Endothelial cell of umbilical vein (primary cell): ENCODE measurements at regions not wholly inside any gene's neighbourhood (a gene's known extent, or its start where the extent isn't known, plus 50 kb on each side); places are given as distances from the start of the nearest gene placed in this dataset.

Experiments used
- BruUV-seq: library from RNA; stranded (reverse); fragments of 400-500 nt; replicated peaks from 2 replicates; lab custom pipeline; 2021; lab: Mats Ljungman, UMichigan
- CTCF ChIA-PET: fragments of 300-600, 350-600 bp; sonication (Branson Sonifier 250); formaldehyde crosslinking; loops from one replicate; lab custom pipeline; 2021; ENCODE audit warnings: antibody characterized with exemption, inconsistent platforms; lab: Charles Lee
- POLR2A ChIA-PET: fragments of 300-600, 350-600 bp; sonication (Branson Sonifier 250); formaldehyde crosslinking; loops from one replicate; lab custom pipeline; 2021; ENCODE audit warnings: antibody characterized with exemption, inconsistent platforms; lab: Charles Lee
- DNase-seq: peaks from one replicate; pipeline ENCODE4 v3.0.0-alpha.2; 2011; ENCODE audit warnings: low read depth, low spot score
- FAIRE-seq: peaks from 2 replicates; lab custom pipeline; 2011; peaks lifted over from hg19 to GRCh38; lab: Jason Lieb, UNC
- H2AFZ ChIP-seq: 2 replicates; pipeline ENCODE4 v1.6.0; 2012; ENCODE audit warnings: low read depth, low read length, control low read depth, inconsistent platforms
- H3K27ac ChIP-seq: 2 replicates; pipeline ENCODE4 v1.5.1; 2011; ENCODE audit warnings: low read depth, mild to moderate bottlenecking, control low read depth, low read length, moderate library complexity; ENCODE audit not compliant: insufficient read depth
- H3K27me3 ChIP-seq, 2 experiments: 2 replicates each; pipeline versions ENCODE4 v1.6.0 to v1.6.1; 2011; ENCODE audit warnings: low read length in 2 of 2, mixed read lengths in 1 of 2; ENCODE audit not compliant: control insufficient read depth in 2 of 2, insufficient read depth in 2 of 2
- H3K36me3 ChIP-seq, 2 experiments: 2 replicates in 1 of 2; 3 replicates in 1 of 2; pipeline ENCODE4 v1.5.1; 2011; ENCODE audit warnings: low read length in 2 of 2, mild to moderate bottlenecking in 1 of 2, moderate library complexity in 1 of 2; ENCODE audit not compliant: control insufficient read depth in 2 of 2, insufficient read depth in 2 of 2; ENCODE audit errors: extremely low read depth in 1 of 2
- H3K4me1 ChIP-seq: 3 replicates; pipeline ENCODE4 v1.5.1; 2011; ENCODE audit warnings: mild to moderate bottlenecking, low read length; ENCODE audit not compliant: control insufficient read depth, insufficient read depth; ENCODE audit errors: extremely low read depth
- H3K4me2 ChIP-seq: 2 replicates; pipeline ENCODE4 v1.6.1; 2011; ENCODE audit warnings: low read length, control low read depth, mixed read lengths; ENCODE audit not compliant: insufficient read depth
- H3K4me3 ChIP-seq, 3 experiments: fragments of 200-600 bp in 1 of 3; sonication (generic), shearing (Covaris generic) in 1 of 3; replicated peaks in 1 of 3; 2 replicates each; pipeline ENCODE4 v1.5.1; 2011 to 2016; ENCODE audit warnings: control low read depth in 3 of 3, low read length in 3 of 3, mild to moderate bottlenecking in 2 of 3, inconsistent platforms in 1 of 3, low read depth in 1 of 3, moderate library complexity in 1 of 3; ENCODE audit not compliant: insufficient read depth in 1 of 3
- H3K79me2 ChIP-seq: 2 replicates; pipeline ENCODE4 v1.6.0; 2012; ENCODE audit warnings: low read length, inconsistent platforms; ENCODE audit not compliant: control insufficient read depth, insufficient read depth
- H3K9ac ChIP-seq: replicated peaks from 2 replicates; pipeline ENCODE3; 2011; ENCODE audit warnings: low read length, control low read depth; ENCODE audit not compliant: insufficient read depth; ENCODE audit errors: extremely low read depth
- H3K9me1 ChIP-seq: replicated peaks from 3 replicates; pipeline ENCODE4 v1.6.0; 2011; ENCODE audit warnings: mild to moderate bottlenecking, low read length; ENCODE audit not compliant: control insufficient read depth, insufficient read depth; ENCODE audit errors: extremely low read depth
- H3K9me3 ChIP-seq: replicated peaks from 2 replicates; pipeline ENCODE4 v1.5.1; 2012; ENCODE audit warnings: low read length, inconsistent platforms; ENCODE audit not compliant: control insufficient read depth, insufficient read depth
- H4K20me1 ChIP-seq: replicated peaks from 2 replicates; pipeline ENCODE3; 2011; ENCODE audit warnings: mild to moderate bottlenecking, low read length; ENCODE audit not compliant: control insufficient read depth, insufficient read depth; ENCODE audit errors: extremely low read depth
- CTCF ChIP-seq, 2 donors: IDR thresholded peaks; 1 replicate in 1 of 2; 2 replicates in 1 of 2; pipeline ENCODE4 v1.5.1; 2011; ENCODE audit warnings: low read length in 2 of 2, mild to moderate bottlenecking in 2 of 2, moderate library complexity in 2 of 2, control low read depth in 1 of 2, inconsistent platforms in 1 of 2, low read depth in 1 of 2; ENCODE audit not compliant: insufficient read depth in 1 of 2; ENCODE audit errors: extremely low read depth in 1 of 2
- EZH2 ChIP-seq: IDR thresholded peaks from 2 replicates; pipeline ENCODE4 v1.6.1; 2012; ENCODE audit warnings: borderline replicate concordance, low read depth, mild to moderate bottlenecking, moderate library complexity, low read length, inconsistent platforms; ENCODE audit not compliant: severe bottlenecking
- FOS ChIP-seq: IDR thresholded peaks from 2 replicates; pipeline ENCODE4 v1.6.1; 2011; ENCODE audit warnings: mild to moderate bottlenecking, low read length, moderate library complexity, borderline replicate concordance; ENCODE audit not compliant: insufficient read depth
- GATA2 ChIP-seq: IDR thresholded peaks from 2 replicates; pipeline ENCODE4 v1.7.0; 2011; ENCODE audit warnings: low read depth, mild to moderate bottlenecking, moderate library complexity, mixed read lengths, low read length; ENCODE audit not compliant: insufficient read length, insufficient read depth
- JUN ChIP-seq: IDR thresholded peaks from 2 replicates; pipeline ENCODE4 v1.6.1; 2011; ENCODE audit warnings: borderline replicate concordance, low read depth; ENCODE audit not compliant: insufficient read length, insufficient read depth
- MYC ChIP-seq: IDR thresholded peaks from one replicate; pipeline ENCODE4 v1.6.1; 2011; ENCODE audit warnings: mild to moderate bottlenecking, low read depth, low read length
- POLR2A ChIP-seq: IDR thresholded peaks from 2 replicates; pipeline ENCODE4 v1.6.1; 2012; ENCODE audit warnings: low read depth, mild to moderate bottlenecking, control low read depth, low read length
- POLR2AphosphoS5 ChIP-seq: IDR thresholded peaks from 2 replicates; pipeline ENCODE4 v1.6.1; 2012; ENCODE audit warnings: low read depth, mild to moderate bottlenecking, control low read depth, low read length, moderate library complexity; ENCODE audit not compliant: insufficient read depth
- dilution Hi-C: fragments of 300-500 bp; cut with MboI; formaldehyde crosslinking; loops from one replicate; pipeline ENCODE4 v1.15.0; 2019; ENCODE audit warnings: low sequenced_read_pairs; ENCODE audit not compliant: extremely low pct_ligation_motif_present
- intact Hi-C: fragments of 100-400 bp; cut with micrococcal nuclease; formaldehyde crosslinking; loops from one replicate; pipeline ENCODE4 v1.10.0; 2022
- TF ChIP-seq, protein P1 (sequence below): IDR thresholded peaks from 2 replicates; pipeline ENCODE4 v1.6.1; 2011; ENCODE audit not compliant: insufficient read depth, insufficient read length

- Histone ChIP-seq H3K27me3 (no peaks in the 10 kb centered on the region), H2AFZ (no peak overlapping the region), H3K79me2 (no peaks in the 10 kb centered on the region), H3K27ac (peak overlapping the region; percentile 6), H3K9ac (no peak overlapping the region), H4K20me1 (no peaks in the 10 kb centered on the region), H3K4me2 (no peak overlapping the region), H3K4me1 (peaks cover 33% of the 10 kb centered on the region), H3K9me1 (no peaks in the 10 kb centered on the region), H3K9me3 (no peaks in the 10 kb centered on the region), H3K36me3 (no peaks in the 10 kb centered on the region), H3K4me3 (no peak overlapping the region)
- intact Hi-C loops (loop anchor here (1.0 to 2.0 kb wide), 2 partner anchors 131 to 198 kb away; no protein-coding TSS in a partner anchor), dilution Hi-C loops (no loop called here)
- no TSS peak for BruUV-seq
- DNase-seq (peak; percentile 72), FAIRE-seq (peak; percentile 96)
- TF ChIP-seq POLR2A (peak; percentile 30), FOS (peak; percentile 91), EZH2 (no peak), JUN (peak; percentile 37), CTCF (IDR thresholded peaks at IDR 0.05; ENCODE audit: extremely low read depth in 1 of 2, insufficient read depth in 1 of 2, low read depth in 1 of 2, low read length in 2 of 2) (no peak), MYC (no peak), POLR2AphosphoS5 (peak; percentile 75), GATA2 (peak; percentile 96)
- TF ChIP-seq, protein P1, sequence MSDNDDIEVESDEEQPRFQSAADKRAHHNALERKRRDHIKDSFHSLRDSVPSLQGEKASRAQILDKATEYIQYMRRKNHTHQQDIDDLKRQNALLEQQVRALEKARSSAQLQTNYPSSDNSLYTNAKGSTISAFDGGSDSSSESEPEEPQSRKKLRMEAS = no peak
- POLR2A ChIA-PET = interaction anchor here (0.7 kb wide), 1 partner anchor 106 kb away, joined by 3 read pairs; no protein-coding TSS in a partner anchor
- CTCF ChIA-PET = interaction anchor here (0.7 to 1.6 kb wide), 6 partner anchors 8 to 443 kb away, joined by 3 to 7 read pairs (median 3); no protein-coding TSS in a partner anchor
Measured at GRCh38 chr3:193872265-193872753, 263.6 kb upstream of the HES1 start.
